Occipital lobe (tissue), 1 donor: ENCODE measurements at regions not wholly inside any gene's neighbourhood (a gene's known extent, or its start where the extent isn't known, plus 50 kb on each side); places are given as distances from the start of the nearest gene placed in this dataset.
A peak's percentile ranks its signal among the peaks of the same experiment; 100 is the strongest.
"Not testable (repeated sequence)": the region's sequence is repeated elsewhere in the genome, so short reads cannot be mapped to it uniquely, and the experiment has no call there.

Experiments
- DNase-seq: peaks from one replicate; lab custom pipeline; 2025; lab: John Stamatoyannopoulos, UW

GRCh38 chr10:38209332-38209731 is 115.2 kb downstream of the ZNF37A start:
- no peak for DNase-seq

- DNase-seq: not testable (repeated sequence)
Measured at GRCh38 chr10:38209748-38210147, 115.6 kb downstream of the ZNF37A start.

- no peak for DNase-seq
Measured at GRCh38 chr10:38212460-38212859, 118.3 kb downstream of the ZNF37A start.

GRCh38 chr10:38226385-38226784 is 132.2 kb downstream of the ZNF37A start:
- no peak for DNase-seq

GRCh38 chr10:38228394-38228793 is 134.3 kb downstream of the ZNF37A start:
- DNase-seq: no peak

GRCh38 chr10:38238479-38238878 is 144.3 kb downstream of the ZNF37A start:
- DNase-seq: not testable (repeated sequence)

- not testable (repeated sequence) for DNase-seq
Measured at GRCh38 chr10:38242061-38242649, 148.0 kb downstream of the ZNF37A start.

- not testable (repeated sequence) for DNase-seq
Measured at GRCh38 chr10:38248113-38248512, 154.0 kb downstream of the ZNF37A start.

- not testable (repeated sequence) for DNase-seq
Measured at GRCh38 chr10:38252551-38252950, 158.4 kb downstream of the ZNF37A start.

- DNase-seq: not testable (repeated sequence)
Measured at GRCh38 chr10:38267555-38267954, 173.4 kb downstream of the ZNF37A start.

GRCh38 chr10:38271031-38271430 is 176.9 kb downstream of the ZNF37A start:
- not testable (repeated sequence) for DNase-seq

GRCh38 chr10:38274879-38275278 is 180.7 kb downstream of the ZNF37A start:
- not testable (repeated sequence) for DNase-seq

- DNase-seq: not testable (repeated sequence)
Measured at GRCh38 chr10:38292560-38292959, 198.4 kb downstream of the ZNF37A start.

- DNase-seq: not testable (repeated sequence)
Measured at GRCh38 chr10:38310111-38310510, 216.0 kb downstream of the ZNF37A start.

GRCh38 chr10:38315090-38315805 is 221.1 kb downstream of the ZNF37A start:
- DNase-seq: not testable (repeated sequence)

GRCh38 chr10:38321393-38321792 is 227.3 kb downstream of the ZNF37A start:
- DNase-seq: not testable (repeated sequence)

- DNase-seq: not testable (repeated sequence)
Measured at GRCh38 chr10:38330306-38330705, 236.2 kb downstream of the ZNF37A start.

- DNase-seq: not testable (repeated sequence)
Measured at GRCh38 chr10:38331106-38331505, 237.0 kb downstream of the ZNF37A start.

- not testable (repeated sequence) for DNase-seq
Measured at GRCh38 chr10:38333699-38334098, 239.6 kb downstream of the ZNF37A start.

GRCh38 chr10:38350645-38351044 is 256.5 kb downstream of the ZNF37A start:
- DNase-seq: not testable (repeated sequence)

GRCh38 chr10:38354410-38354809 is 260.3 kb downstream of the ZNF37A start:
- DNase-seq: not testable (repeated sequence)

GRCh38 chr10:38355911-38356526 is 261.9 kb downstream of the ZNF37A start:
- DNase-seq: peak; percentile 74
